ENCODE measurements at regions not wholly inside any gene's neighbourhood (a gene's known extent, or its start where the extent isn't known, plus 50 kb on each side); places are given as distances from the start of the nearest gene placed in this dataset.

DNA sequence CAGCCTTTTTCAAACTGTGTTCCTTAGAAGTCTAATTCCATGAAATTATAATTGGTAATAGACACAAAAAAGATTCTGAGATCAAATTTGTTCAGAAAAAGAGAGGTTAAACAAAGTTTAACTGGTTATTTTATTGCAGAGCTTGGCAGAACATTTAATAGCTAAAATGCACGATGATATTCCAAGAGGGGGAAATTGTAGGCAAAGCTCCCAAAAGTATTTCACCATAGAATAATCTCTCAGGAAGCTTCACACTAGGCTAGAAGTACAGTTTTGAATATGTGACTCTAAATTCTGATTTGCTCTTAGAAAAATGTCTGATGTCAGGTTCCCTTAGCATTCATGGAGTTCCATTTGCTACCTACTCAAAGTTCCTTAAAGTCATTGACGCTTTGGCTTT is 292.4 kb upstream of the SETBP1 start:
- intact Hi-C loops (cut with DNase I; ENCODE audit: low total_unique reads) = no loop called here
- 58 to 74% methylated on average over 2 of the region's 2 CpGs for WGBS, 2 donors

GRCh38 chr18:44392933-44393332 is 287.8 kb upstream of the SETBP1 start:
- no peak overlapping the region for H3K27ac ChIP-seq
- H3K9me3 ChIP-seq = no peaks in the 10 kb centered on the region
- intact Hi-C loops (cut with DNase I; ENCODE audit: low total_unique reads) = no loop called here
- no peak for DNase-seq
- no peaks in the 10 kb centered on the region for H3K4me1 ChIP-seq
- no peak overlapping the region for H3K4me3 ChIP-seq
- no peak for TF ChIP-seq POLR2A (IDR thresholded peaks at IDR 0.05)
- no peak for TF ChIP-seq CTCF (IDR thresholded peaks at IDR 0.05)
- H3K27me3 ChIP-seq = no peaks in the 10 kb centered on the region
- H3K36me3 ChIP-seq (ENCODE audit: low read depth, missing control alignments) = no peaks in the 10 kb centered on the region

More for the DNA sequence above, 292.4 kb upstream of the SETBP1 start:
- no peak for DNase-seq
- no peaks in the 10 kb centered on the region for H3K9me3 ChIP-seq
- TF ChIP-seq POLR2A (IDR thresholded peaks at IDR 0.05) (no peak), CTCF (IDR thresholded peaks at IDR 0.05) (no peak)
- no peaks in the 10 kb centered on the region for H3K4me1 ChIP-seq
- no peak overlapping the region for H3K4me3 ChIP-seq
- no peaks in the 10 kb centered on the region for H3K27me3 ChIP-seq
- H3K36me3 ChIP-seq (ENCODE audit: low read depth, missing control alignments) = no peaks in the 10 kb centered on the region
- H3K27ac ChIP-seq = no peak overlapping the region

GRCh38 chr18:44393406-44393805 is 287.3 kb upstream of the SETBP1 start:
- no peak for DNase-seq
- intact Hi-C loops (cut with DNase I; ENCODE audit: low total_unique reads) = no loop called here
- no peak for TF ChIP-seq CTCF (IDR thresholded peaks at IDR 0.05)
- TF ChIP-seq POLR2A (IDR thresholded peaks at IDR 0.05) = no peak
- H3K4me3 ChIP-seq = no peak overlapping the region
- no peaks in the 10 kb centered on the region for H3K9me3 ChIP-seq
- no peaks in the 10 kb centered on the region for H3K4me1 ChIP-seq
- no peaks in the 10 kb centered on the region for H3K27me3 ChIP-seq
- no peak overlapping the region for H3K27ac ChIP-seq
- 85 to 90% methylated on average over 2 of the region's 2 CpGs for WGBS, 2 donors
- H3K36me3 ChIP-seq (ENCODE audit: low read depth, missing control alignments) = no peaks in the 10 kb centered on the region

- intact Hi-C loops (cut with DNase I; ENCODE audit: low total_unique reads) = no loop called here
- Histone ChIP-seq H3K4me1 (no peaks in the 10 kb centered on the region), H3K27ac (no peak overlapping the region), H3K36me3 (ENCODE audit: low read depth, missing control alignments) (no peaks in the 10 kb centered on the region), H3K27me3 (no peaks in the 10 kb centered on the region), H3K4me3 (no peak overlapping the region), H3K9me3 (no peaks in the 10 kb centered on the region)
- TF ChIP-seq POLR2A (IDR thresholded peaks at IDR 0.05) (no peak), CTCF (IDR thresholded peaks at IDR 0.05) (no peak)
- DNase-seq = no peak
Measured at GRCh38 chr18:44396550-44396949, 284.1 kb upstream of the SETBP1 start.

DNA sequence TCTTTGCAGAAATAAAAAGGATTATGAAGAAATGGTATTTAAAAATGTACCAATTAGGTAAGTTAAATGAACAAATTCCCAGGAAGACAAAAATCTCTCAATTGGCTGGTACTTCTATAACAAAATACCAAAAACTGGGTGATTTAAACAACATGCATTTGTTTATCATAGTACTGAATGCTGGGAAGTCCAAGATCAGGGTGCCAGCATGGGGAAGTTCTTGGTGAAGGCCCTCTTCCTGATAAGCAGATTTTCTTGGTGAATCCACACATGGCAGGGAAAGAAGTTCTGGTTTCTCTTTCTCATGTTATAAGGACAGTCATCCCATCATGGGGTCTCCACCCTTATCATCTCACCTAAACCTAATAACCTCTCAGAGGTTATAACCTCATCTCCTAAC is 271.6 kb upstream of the SETBP1 start:
- intact Hi-C loops (cut with DNase I; ENCODE audit: low total_unique reads) = no loop called here
- H3K4me1 ChIP-seq = no peaks in the 10 kb centered on the region
- TF ChIP-seq CTCF (IDR thresholded peaks at IDR 0.05) (no peak), POLR2A (IDR thresholded peaks at IDR 0.05) (no peak)
- no peak overlapping the region for H3K4me3 ChIP-seq
- no peaks in the 10 kb centered on the region for H3K36me3 ChIP-seq (ENCODE audit: low read depth, missing control alignments)
- DNase-seq = no peak
- no peak overlapping the region for H3K27ac ChIP-seq
- no peaks in the 10 kb centered on the region for H3K9me3 ChIP-seq
- no peaks in the 10 kb centered on the region for H3K27me3 ChIP-seq
